22Rv1 (cell line): ENCODE measurements at regions not wholly inside any gene's neighbourhood (a gene's known extent, or its start where the extent isn't known, plus 50 kb on each side); places are given as distances from the start of the nearest gene placed in this dataset.

Source experiments
- ZFX ChIP-seq: fragments of 450-650 bp; IDR thresholded peaks from 2 replicates; pipeline ENCODE4 v1.6.1; 2017; ENCODE audit warnings: antibody characterized with exemption, borderline replicate concordance
- TF ChIP-seq, protein P1 (sequence below): fragments of 450-650 bp; IDR thresholded peaks from 2 replicates; pipeline ENCODE4 v1.5.1; 2017; ENCODE audit warnings: mild to moderate bottlenecking

DNA sequence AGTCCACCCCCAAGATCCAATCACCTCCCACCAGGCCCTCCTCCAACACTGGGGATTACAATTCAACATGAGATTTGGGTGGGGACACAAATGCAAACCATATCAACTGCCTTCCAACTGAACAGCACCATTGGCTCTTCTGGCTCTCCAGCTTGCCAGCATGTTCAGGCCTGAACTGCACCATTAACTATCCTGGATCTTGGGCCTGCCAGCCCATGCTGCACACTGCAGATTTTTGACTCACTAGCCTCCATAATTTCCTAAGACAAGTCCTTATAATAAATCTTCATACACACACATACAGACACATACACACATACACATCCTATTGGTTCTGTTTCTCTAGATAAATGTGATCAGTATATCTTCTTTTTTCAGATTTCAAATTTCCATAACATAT lies 737.1 kb upstream of the SPRY2 start:
- TF ChIP-seq, protein P1, sequence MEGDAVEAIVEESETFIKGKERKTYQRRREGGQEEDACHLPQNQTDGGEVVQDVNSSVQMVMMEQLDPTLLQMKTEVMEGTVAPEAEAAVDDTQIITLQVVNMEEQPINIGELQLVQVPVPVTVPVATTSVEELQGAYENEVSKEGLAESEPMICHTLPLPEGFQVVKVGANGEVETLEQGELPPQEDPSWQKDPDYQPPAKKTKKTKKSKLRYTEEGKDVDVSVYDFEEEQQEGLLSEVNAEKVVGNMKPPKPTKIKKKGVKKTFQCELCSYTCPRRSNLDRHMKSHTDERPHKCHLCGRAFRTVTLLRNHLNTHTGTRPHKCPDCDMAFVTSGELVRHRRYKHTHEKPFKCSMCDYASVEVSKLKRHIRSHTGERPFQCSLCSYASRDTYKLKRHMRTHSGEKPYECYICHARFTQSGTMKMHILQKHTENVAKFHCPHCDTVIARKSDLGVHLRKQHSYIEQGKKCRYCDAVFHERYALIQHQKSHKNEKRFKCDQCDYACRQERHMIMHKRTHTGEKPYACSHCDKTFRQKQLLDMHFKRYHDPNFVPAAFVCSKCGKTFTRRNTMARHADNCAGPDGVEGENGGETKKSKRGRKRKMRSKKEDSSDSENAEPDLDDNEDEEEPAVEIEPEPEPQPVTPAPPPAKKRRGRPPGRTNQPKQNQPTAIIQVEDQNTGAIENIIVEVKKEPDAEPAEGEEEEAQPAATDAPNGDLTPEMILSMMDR: no peak
- no peak for TF ChIP-seq ZFX
